Dedifferentiated amniotic fluid mesenchymal stem cell (primary cell): ENCODE measurements at regions not wholly inside any gene's neighbourhood (a gene's known extent, or its start where the extent isn't known, plus 50 kb on each side); places are given as distances from the start of the nearest gene placed in this dataset.

Experiments used
- DNase-seq: peaks from one replicate; pipeline ENCODE4 v3.0.0-alpha.2; 2016; ENCODE audit errors: extremely low spot score

GRCh38 chr13:85095418-85096272, 703.6 kb downstream of the SLITRK6 start:
- DNase-seq: no peak

GRCh38 chr13:85093808-85094207, 705.4 kb downstream of the SLITRK6 start:
- DNase-seq: no peak

GRCh38 chr13:85091631-85092234, 707.5 kb downstream of the SLITRK6 start:
- no peak for DNase-seq

- no peak for DNase-seq
These were observed 710.0 kb downstream of the SLITRK6 start for GRCh38 chr13:85089186-85089585.

- no peak for DNase-seq
These were observed 718.5 kb downstream of the SLITRK6 start for GRCh38 chr13:85080691-85081090.

- DNase-seq: no peak
These were observed 722.9 kb downstream of the SLITRK6 start for GRCh38 chr13:85076343-85076742.

GRCh38 chr13:85074543-85075313, 724.5 kb downstream of the SLITRK6 start:
- DNase-seq: no peak

GRCh38 chr13:85068231-85068630, 731.0 kb downstream of the SLITRK6 start:
- DNase-seq: no peak

GRCh38 chr13:85040215-85040614, 759.0 kb downstream of the SLITRK6 start:
- no peak for DNase-seq

- DNase-seq: no peak
These were observed 767.4 kb downstream of the SLITRK6 start for GRCh38 chr13:85031771-85032170.

GRCh38 chr13:85028035-85028434, 771.2 kb downstream of the SLITRK6 start:
- DNase-seq: no peak

- no peak for DNase-seq
These were observed 780.1 kb downstream of the SLITRK6 start for GRCh38 chr13:85019121-85019520.

- no peak for DNase-seq
These were observed 786.2 kb downstream of the SLITRK6 start for GRCh38 chr13:85013006-85013405.

GRCh38 chr13:85009447-85009846, 789.8 kb downstream of the SLITRK6 start:
- peak; percentile 29 for DNase-seq

GRCh38 chr13:84999252-84999651, 800.0 kb downstream of the SLITRK6 start:
- no peak for DNase-seq

- no peak for DNase-seq
These were observed 800.5 kb downstream of the SLITRK6 start for GRCh38 chr13:84998681-84999080.

- DNase-seq: no peak
These were observed 801.4 kb downstream of the SLITRK6 start for GRCh38 chr13:84997858-84998257.

GRCh38 chr13:84994582-84994981, 804.6 kb downstream of the SLITRK6 start:
- DNase-seq: no peak

GRCh38 chr13:84985860-84986259, 813.4 kb downstream of the SLITRK6 start:
- DNase-seq: no peak

- DNase-seq: no peak
These were observed 815.9 kb downstream of the SLITRK6 start for GRCh38 chr13:84983321-84983720.

- no peak for DNase-seq
These were observed 818.6 kb downstream of the SLITRK6 start for GRCh38 chr13:84980571-84980970.

GRCh38 chr13:84978851-84979250, 820.4 kb downstream of the SLITRK6 start:
- DNase-seq: no peak

- DNase-seq: no peak
These were observed 825.6 kb downstream of the SLITRK6 start for GRCh38 chr13:84973661-84974060.
